T-cell (primary cell): ENCODE measurements at regions not wholly inside any gene's neighbourhood (a gene's known extent, or its start where the extent isn't known, plus 50 kb on each side); places are given as distances from the start of the nearest gene placed in this dataset.

Experiments
- ATAC-seq, 4 experiments: fragments of 200-7000 bp in 3 of 4; fragments of 150-1000 bp in 1 of 4; cut with Tn5 transposase; replicated peaks in 1 of 4; 1 replicate in 3 of 4; 2 replicates in 1 of 4; pipeline ENCODE4 v1.10.0; 2021; ENCODE audit warnings: moderate library complexity in 3 of 4, mild to moderate bottlenecking in 2 of 4, moderate number of reproducible peaks in 1 of 4
- CTCF ChIA-PET, 2 donors: fragments of 300-600 bp; sonication (Branson Sonifier 250); formaldehyde crosslinking; loops; one replicate each; lab custom pipeline; 2022; ENCODE audit warnings: antibody characterized with exemption in 2 of 2; lab: Charles Lee
- POLR2A ChIA-PET, 2 donors: fragments of 300-600 bp; sonication (Branson Sonifier 250); formaldehyde crosslinking; loops; one replicate each; lab custom pipeline; 2022; ENCODE audit warnings: antibody characterized with exemption in 2 of 2; lab: Charles Lee
- DNase-seq, 35 experiments: peaks; one replicate each; pipeline versions ENCODE4 v3.0.0 to v3.0.0-alpha.2; 2013 to 2023
- H3K27ac ChIP-seq: one replicate; pipeline ENCODE4 v1.5.1; 2013; ENCODE audit warnings: low read length
- H3K27me3 ChIP-seq, 2 experiments: replicated peaks in 1 of 2; 1 replicate in 1 of 2; 2 replicates in 1 of 2; pipeline versions ENCODE4 v1.6.1 to v1.7.0; 2013; ENCODE audit warnings: low read length in 1 of 2, mixed read lengths in 1 of 2; ENCODE audit not compliant: control insufficient read depth in 2 of 2, insufficient read depth in 2 of 2; ENCODE audit errors: extremely low read depth in 1 of 2
- H3K36me3 ChIP-seq, 2 donors: 1 replicate in 1 of 2; 2 replicates in 1 of 2; pipeline versions ENCODE4 v1.6.1 to v1.7.0; 2013; ENCODE audit warnings: low read length in 1 of 2; ENCODE audit not compliant: control insufficient read depth in 2 of 2, insufficient read depth in 1 of 2; ENCODE audit errors: extremely low read depth in 1 of 2
- H3K4me1 ChIP-seq, 2 experiments: 1 replicate in 1 of 2; 2 replicates in 1 of 2; pipeline versions ENCODE4 v1.6.1 to v1.7.0; 2013; ENCODE audit warnings: low read length in 2 of 2, mixed read lengths in 1 of 2; ENCODE audit not compliant: insufficient read depth in 2 of 2, control insufficient read depth in 1 of 2; ENCODE audit errors: extremely low read depth in 1 of 2
- H3K4me3 ChIP-seq, 2 donors: 1 replicate in 1 of 2; 2 replicates in 1 of 2; pipeline versions ENCODE4 v1.5.1 to v1.7.0; 2013; ENCODE audit warnings: mild to moderate bottlenecking in 2 of 2, low read length in 1 of 2, moderate library complexity in 1 of 2; ENCODE audit not compliant: control insufficient read depth in 1 of 2; ENCODE audit errors: extremely low read depth in 1 of 2
- H3K9me3 ChIP-seq: 2 replicates; pipeline ENCODE4 v1.7.0; 2013
- H3K27ac Mint-ChIP-seq, 2 donors: one replicate each; pipeline ENCODE4 v1.8.0; 2020 to 2021; ENCODE audit warnings: mild to moderate bottlenecking in 2 of 2, mixed read lengths in 2 of 2
- H3K27me3 Mint-ChIP-seq, 2 donors: one replicate each; pipeline ENCODE4 v1.8.0; 2021 to 2022; ENCODE audit warnings: mixed read lengths in 2 of 2
- H3K36me3 Mint-ChIP-seq: one replicate; pipeline ENCODE4 v1.8.0; 2021; ENCODE audit warnings: mixed read lengths
- H3K4me1 Mint-ChIP-seq, 3 donors: one replicate each; pipeline ENCODE4 v1.8.0; 2020 to 2022; ENCODE audit warnings: mixed read lengths in 3 of 3, mild to moderate bottlenecking in 1 of 3
- H3K4me3 Mint-ChIP-seq, 3 donors: one replicate each; pipeline ENCODE4 v1.8.0; 2020 to 2022; ENCODE audit warnings: mild to moderate bottlenecking in 3 of 3, mixed read lengths in 3 of 3, moderate library complexity in 3 of 3
- H3K9me3 Mint-ChIP-seq, 3 donors: one replicate each; pipeline ENCODE4 v1.8.0; 2020 to 2022; ENCODE audit warnings: mixed read lengths in 3 of 3
- WGBS: methylation state at CpG from one replicate; pipeline ENCODE4 v1.1.5; 2013; ENCODE audit warnings: missing lambda C conversion rate; ENCODE audit not compliant: insufficient coverage; 5-methylcytosine and 5-hydroxymethylcytosine counted together

DNA sequence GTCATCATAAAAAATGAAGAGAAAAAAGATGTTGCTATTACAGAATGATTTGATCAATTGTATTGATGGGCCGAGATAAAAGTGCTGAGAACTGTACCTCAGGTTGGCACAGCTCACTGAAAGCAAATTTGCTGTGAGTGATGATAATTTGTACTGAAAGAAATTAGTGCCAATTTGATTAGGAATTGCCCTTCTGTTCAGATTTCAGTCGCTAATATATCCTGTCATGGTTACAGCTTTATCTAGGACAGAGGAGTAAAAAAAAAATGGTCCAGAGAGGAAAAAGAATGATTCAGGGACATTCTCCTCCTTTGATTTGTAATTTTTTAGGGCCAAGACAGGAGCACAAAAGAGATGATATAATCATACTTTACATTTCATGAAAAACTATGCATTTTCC lies 1264.2 kb downstream of the ROBO2 start:
- no peaks in the 10 kb centered on the region for H3K4me1 ChIP-seq
- no peaks in the 10 kb centered on the region for H3K4me1 Mint-ChIP-seq
- H3K27me3 ChIP-seq = no peaks in the 10 kb centered on the region
- no peak overlapping the region for H3K4me3 Mint-ChIP-seq
- H3K9me3 Mint-ChIP-seq = peaks cover 2 to 28% (median 8%) of the 10 kb centered on the region in 3 donors
- no peak for DNase-seq
- no peak overlapping the region for H3K27ac ChIP-seq
- H3K36me3 Mint-ChIP-seq = no peaks in the 10 kb centered on the region
- ATAC-seq = no peak
- H3K36me3 ChIP-seq = no peaks in the 10 kb centered on the region
- ChIA-PET POLR2A (no interaction called here), CTCF (interaction anchor here in 1 of 2 donors (0.6 kb wide), 1 partner anchor 9 kb away, joined by 4 read pairs; no protein-coding TSS in a partner anchor)
- no peaks in the 10 kb centered on the region for H3K9me3 ChIP-seq
- WGBS = 64% methylated on average over 1 of the region's 2 CpGs
- no peak overlapping the region for H3K27ac Mint-ChIP-seq
- H3K4me3 ChIP-seq = no peak overlapping the region
- H3K27me3 Mint-ChIP-seq = no peaks in the 10 kb centered on the region

DNA sequence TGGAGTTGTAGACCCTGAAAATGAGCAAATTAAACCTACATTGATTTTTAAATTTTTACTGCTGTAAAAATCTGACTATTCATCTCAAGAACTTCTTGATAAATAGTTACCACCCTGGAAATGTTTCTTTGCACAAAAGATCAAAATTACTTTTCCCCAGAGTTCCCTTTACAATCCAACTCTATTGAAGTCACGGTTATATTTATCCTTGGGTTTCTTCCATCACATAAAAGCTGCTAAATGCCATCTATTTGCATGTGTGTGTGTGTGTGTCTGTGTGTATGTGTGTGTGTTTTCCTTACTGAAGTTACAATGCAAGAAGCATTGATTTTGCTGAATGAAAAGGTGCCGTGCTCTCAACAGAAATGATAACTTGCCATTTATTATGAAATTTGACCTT lies 1273.0 kb downstream of the ROBO2 start:
- no peaks in the 10 kb centered on the region for H3K27me3 Mint-ChIP-seq
- H3K4me1 Mint-ChIP-seq = no peaks in the 10 kb centered on the region
- H3K27ac Mint-ChIP-seq = no peak overlapping the region
- Histone ChIP-seq H3K27ac (no peak overlapping the region), H3K27me3 (no peaks in the 10 kb centered on the region), H3K4me1 (no peaks in the 10 kb centered on the region), H3K9me3 (no peaks in the 10 kb centered on the region), H3K36me3 (no peaks in the 10 kb centered on the region), H3K4me3 (no peak overlapping the region)
- ATAC-seq (no peak), DNase-seq (no peak)
- no peaks in the 10 kb centered on the region for H3K36me3 Mint-ChIP-seq
- no peak overlapping the region for H3K4me3 Mint-ChIP-seq
- peaks cover 11 to 18% (median 18%) of the 10 kb centered on the region in 3 donors for H3K9me3 Mint-ChIP-seq
- ChIA-PET POLR2A (interaction anchor here in 1 of 2 donors (0.6 kb wide), 1 partner anchor 1634 kb away, joined by 3 read pairs; no protein-coding TSS in a partner anchor), CTCF (interaction anchor here in 1 of 2 donors (0.6 to 0.7 kb wide), 3 partner anchors 9 to 46 kb away, joined by 3 to 6 read pairs (median 4); no protein-coding TSS in a partner anchor)
- WGBS = 80% methylated on average over 1 of the region's 2 CpGs

DNA sequence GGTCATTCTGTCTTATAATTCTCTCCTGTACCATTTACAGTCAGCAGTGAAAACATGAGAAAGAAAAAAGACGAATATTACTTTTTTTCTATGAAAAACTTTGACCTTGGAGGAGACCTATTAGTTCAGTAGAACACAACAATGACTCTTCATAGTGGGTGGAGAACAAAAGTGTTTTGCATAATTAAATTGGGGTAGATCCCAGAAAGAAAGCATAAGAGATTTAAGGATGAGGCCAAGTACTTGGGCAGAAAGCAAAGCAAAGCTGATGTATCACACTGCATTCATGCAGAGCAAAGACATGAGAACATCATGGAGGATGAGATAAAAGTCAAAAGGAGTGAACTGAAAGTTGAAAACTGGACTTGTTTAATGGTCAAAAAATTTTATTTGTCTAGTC lies 1273.4 kb downstream of the ROBO2 start:
- no peak for ATAC-seq
- no peaks in the 10 kb centered on the region for H3K27me3 ChIP-seq
- Mint-ChIP-seq H3K4me3 (no peak overlapping the region), H3K27ac (no peak overlapping the region), H3K9me3 (peaks cover 11 to 18% (median 18%) of the 10 kb centered on the region in 3 donors), H3K4me1 (no peaks in the 10 kb centered on the region), H3K27me3 (no peaks in the 10 kb centered on the region), H3K36me3 (no peaks in the 10 kb centered on the region)
- no peak for DNase-seq
- H3K9me3 ChIP-seq = no peaks in the 10 kb centered on the region
- H3K4me1 ChIP-seq = no peaks in the 10 kb centered on the region
- WGBS = no CpG with 5 or more reads among the region's 1 CpG
- H3K36me3 ChIP-seq = no peaks in the 10 kb centered on the region
- H3K27ac ChIP-seq = no peak overlapping the region
- ChIA-PET POLR2A (no interaction called here), CTCF (no interaction called here)
- H3K4me3 ChIP-seq = no peak overlapping the region

DNA sequence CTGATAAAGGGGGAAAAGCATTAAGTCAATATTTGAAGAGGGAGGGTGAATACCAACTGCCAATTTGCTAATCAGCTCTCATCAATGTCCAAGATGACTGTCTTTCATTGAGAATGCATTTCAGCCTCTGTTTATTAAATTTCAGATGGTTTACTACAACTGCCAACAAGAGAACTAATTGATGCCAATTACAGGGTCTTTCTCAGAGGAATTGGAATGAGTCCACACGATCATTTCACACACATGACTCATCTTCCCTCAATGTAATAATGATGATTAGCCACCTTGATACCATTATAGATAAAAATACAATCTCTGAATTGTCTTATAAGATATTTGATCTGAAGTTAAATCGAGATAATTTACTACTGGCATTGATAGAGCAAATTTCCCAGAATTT lies 1274.4 kb downstream of the ROBO2 start:
- no peaks in the 10 kb centered on the region for H3K27me3 ChIP-seq
- H3K4me3 ChIP-seq = no peak overlapping the region
- no peaks in the 10 kb centered on the region for H3K9me3 ChIP-seq
- ChIA-PET POLR2A (no interaction called here), CTCF (no interaction called here)
- Mint-ChIP-seq H3K4me1 (no peaks in the 10 kb centered on the region), H3K27ac (no peak overlapping the region), H3K9me3 (peaks cover 11 to 18% (median 15%) of the 10 kb centered on the region in 3 donors), H3K36me3 (no peaks in the 10 kb centered on the region), H3K27me3 (no peaks in the 10 kb centered on the region), H3K4me3 (no peak overlapping the region)
- no peak overlapping the region for H3K27ac ChIP-seq
- no peaks in the 10 kb centered on the region for H3K36me3 ChIP-seq
- no CpG with 5 or more reads among the region's 2 CpGs for WGBS
- ATAC-seq (no peak), DNase-seq (no peak)
- no peaks in the 10 kb centered on the region for H3K4me1 ChIP-seq

DNA sequence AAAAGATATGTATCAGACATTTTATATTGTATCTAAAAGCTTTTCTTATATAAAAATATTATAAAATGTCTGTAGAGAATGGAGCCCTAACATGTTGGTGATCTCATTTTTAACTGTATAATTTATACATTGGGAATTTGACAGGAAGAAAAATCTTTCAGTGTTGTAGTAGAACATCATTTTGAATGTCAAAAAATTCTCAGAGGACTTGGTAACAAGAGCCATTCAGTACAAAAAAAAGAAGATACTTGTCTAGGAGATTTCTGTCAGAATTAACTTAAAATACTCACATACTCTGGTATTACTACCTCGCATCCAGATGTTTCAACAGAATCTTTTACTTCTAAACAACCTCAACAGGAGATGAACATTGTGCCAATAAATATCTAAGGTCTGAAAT lies 1277.9 kb downstream of the ROBO2 start:
- CTCF ChIA-PET = no interaction called here
- no CpG with 5 or more reads among the region's 1 CpG for WGBS

DNA sequence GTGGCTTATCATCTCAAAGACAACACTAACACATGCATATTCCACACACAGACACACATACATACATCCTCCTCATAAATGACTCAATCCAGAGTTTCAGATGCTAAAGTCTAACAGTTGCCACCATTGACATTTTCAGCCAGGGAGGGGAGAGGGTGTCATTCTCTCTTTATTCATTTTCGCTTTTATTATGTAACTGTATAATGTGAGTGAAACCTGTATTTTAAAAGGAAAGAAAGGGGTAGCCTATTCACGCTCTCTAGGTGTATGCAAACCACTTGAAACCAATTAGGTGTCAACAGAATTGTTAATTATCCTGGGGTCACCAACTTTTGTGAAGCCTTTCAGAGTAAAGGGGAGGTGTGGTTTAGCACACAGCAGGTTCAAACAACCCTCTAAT lies 1282.9 kb downstream of the ROBO2 start:
- H3K4me3 Mint-ChIP-seq = no peak overlapping the region
- no peak overlapping the region for H3K27ac Mint-ChIP-seq
- H3K4me1 Mint-ChIP-seq = no peaks in the 10 kb centered on the region
- WGBS = no CpG with 5 or more reads among the region's 2 CpGs
- Histone ChIP-seq H3K4me1 (no peaks in the 10 kb centered on the region), H3K27me3 (no peaks in the 10 kb centered on the region), H3K9me3 (no peaks in the 10 kb centered on the region), H3K36me3 (no peaks in the 10 kb centered on the region), H3K27ac (no peak overlapping the region), H3K4me3 (no peak overlapping the region)
- CTCF ChIA-PET = no interaction called here
- POLR2A ChIA-PET = no interaction called here
- no peaks in the 10 kb centered on the region for H3K36me3 Mint-ChIP-seq
- H3K27me3 Mint-ChIP-seq = no peaks in the 10 kb centered on the region
- ATAC-seq = no peak
- DNase-seq = no peak
- peaks cover 10 to 28% (median 21%) of the 10 kb centered on the region in 3 donors for H3K9me3 Mint-ChIP-seq

More for the DNA sequence above, 1277.9 kb downstream of the ROBO2 start:
- no peaks in the 10 kb centered on the region for H3K4me1 ChIP-seq
- Mint-ChIP-seq H3K4me3 (no peak overlapping the region), H3K27me3 (no peaks in the 10 kb centered on the region), H3K36me3 (no peaks in the 10 kb centered on the region), H3K9me3 (peaks cover 0 to 11% (median 9%) of the 10 kb centered on the region in 3 donors), H3K27ac (no peak overlapping the region), H3K4me1 (no peaks in the 10 kb centered on the region)
- DNase-seq = no peak
- no peak overlapping the region for H3K27ac ChIP-seq
- H3K36me3 ChIP-seq = no peaks in the 10 kb centered on the region
- no peak for ATAC-seq
- H3K9me3 ChIP-seq = no peaks in the 10 kb centered on the region
- H3K27me3 ChIP-seq = no peaks in the 10 kb centered on the region
- POLR2A ChIA-PET = no interaction called here
- H3K4me3 ChIP-seq = no peak overlapping the region

DNA sequence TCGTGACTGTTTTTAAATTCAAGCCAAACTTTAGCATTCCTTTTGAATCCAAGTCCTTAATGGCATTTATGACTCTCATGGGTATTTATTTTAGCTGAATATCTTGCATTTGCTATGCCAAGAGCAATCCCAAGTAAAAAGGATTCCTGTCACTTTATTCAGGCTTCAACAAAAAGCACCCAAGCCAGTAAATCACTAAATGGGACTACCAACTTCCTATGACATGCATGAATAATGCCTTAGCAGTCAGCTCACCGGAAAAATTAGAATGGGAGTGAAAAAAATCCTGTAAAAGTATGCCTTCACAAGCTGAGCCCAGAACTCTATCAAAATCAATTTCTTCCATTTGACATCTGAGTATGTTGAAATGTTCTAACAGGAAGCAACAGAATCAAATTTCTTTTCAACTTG lies 1297.9 kb downstream of the ROBO2 start:
- no peak for DNase-seq
- H3K36me3 ChIP-seq = no peaks in the 10 kb centered on the region
- no peak overlapping the region for H3K4me3 ChIP-seq
- H3K27ac Mint-ChIP-seq = no peak overlapping the region
- H3K4me1 ChIP-seq = no peaks in the 10 kb centered on the region
- H3K9me3 ChIP-seq = no peaks in the 10 kb centered on the region
- ChIA-PET POLR2A (no interaction called here), CTCF (no interaction called here)
- H3K27me3 ChIP-seq = no peaks in the 10 kb centered on the region
- peaks cover 0 to 16% (median 8%) of the 10 kb centered on the region in 3 donors for H3K9me3 Mint-ChIP-seq
- ATAC-seq = no peak
- H3K27me3 Mint-ChIP-seq = no peaks in the 10 kb centered on the region
- no CpG with 5 or more reads among the region's 2 CpGs for WGBS
- no peak overlapping the region for H3K27ac ChIP-seq
- no peak overlapping the region for H3K4me3 Mint-ChIP-seq
- H3K36me3 Mint-ChIP-seq = no peaks in the 10 kb centered on the region
- no peaks in the 10 kb centered on the region for H3K4me1 Mint-ChIP-seq
